ENCODE measurements at regions not wholly inside any gene's neighbourhood (a gene's known extent, or its start where the extent isn't known, plus 50 kb on each side); places are given as distances from the start of the nearest gene placed in this dataset.
"Not testable (repeated sequence)": the region's sequence is repeated elsewhere in the genome, so short reads cannot be mapped to it uniquely, and the experiment has no call there.

- DNase-seq, result peak in 1 of 58 donors; percentile 29
These were observed 359.0 kb upstream of the ANKRD30A start for GRCh38 chr10:36766415-36766810.

- no peak for DNase-seq
These were observed 359.5 kb upstream of the ANKRD30A start for GRCh38 chr10:36765782-36766414.

- DNase-seq, result no peak
These were observed 360.6 kb upstream of the ANKRD30A start for GRCh38 chr10:36764823-36765222.

GRCh38 chr10:36761121-36761520, 364.3 kb upstream of the ANKRD30A start:
- DNase-seq, result no peak

GRCh38 chr10:36759141-36759805, 366.1 kb upstream of the ANKRD30A start:
- no peak for DNase-seq

- DNase-seq, result no peak
These were observed 377.1 kb upstream of the ANKRD30A start for GRCh38 chr10:36748128-36748871.

GRCh38 chr10:36739884-36740445, 385.4 kb upstream of the ANKRD30A start:
- DNase-seq, result no peak

- DNase-seq, result no peak
These were observed 386.5 kb upstream of the ANKRD30A start for GRCh38 chr10:36738738-36739431.

- DNase-seq, result no peak
These were observed 389.1 kb upstream of the ANKRD30A start for GRCh38 chr10:36736311-36736710.

- not testable (repeated sequence) for DNase-seq
These were observed 390.8 kb upstream of the ANKRD30A start for GRCh38 chr10:36734590-36734989.

- DNase-seq, result no peak
These were observed 395.1 kb upstream of the ANKRD30A start for GRCh38 chr10:36730316-36730715.

GRCh38 chr10:36728626-36729025, 396.8 kb upstream of the ANKRD30A start:
- no peak for DNase-seq

GRCh38 chr10:36725581-36726520, 399.5 kb upstream of the ANKRD30A start:
- peak in 48 of 58 donors; percentile 6 to 81 (median 37) for DNase-seq

- DNase-seq, result no peak
These were observed 402.6 kb upstream of the ANKRD30A start for GRCh38 chr10:36722777-36723176.

- DNase-seq, result no peak
These were observed 403.5 kb upstream of the ANKRD30A start for GRCh38 chr10:36721871-36722270.

- no peak for DNase-seq
These were observed 404.5 kb upstream of the ANKRD30A start for GRCh38 chr10:36720895-36721294.

- DNase-seq, result no peak
These were observed 408.3 kb upstream of the ANKRD30A start for GRCh38 chr10:36717118-36717517.

- no peak for DNase-seq
These were observed 409.1 kb upstream of the ANKRD30A start for GRCh38 chr10:36716291-36716690.

GRCh38 chr10:36712695-36713094, 412.7 kb upstream of the ANKRD30A start:
- DNase-seq, result no peak

- no peak for DNase-seq
These were observed 414.0 kb upstream of the ANKRD30A start for GRCh38 chr10:36711361-36711760.

All from anterior cingulate cortex (tissue), 58 donors.